ENCODE measurements at regions not wholly inside any gene's neighbourhood (a gene's known extent, or its start where the extent isn't known, plus 50 kb on each side); places are given as distances from the start of the nearest gene placed in this dataset.

GRCh38 chr10:108363576-108363975 lies 1199.1 kb upstream of the SORCS1 start:
- DNase-seq (ENCODE audit: low read depth in 2 of 2): no peak
- Histone ChIP-seq H4K20me1 (ENCODE audit: control insufficient read depth, extremely low read depth, insufficient read depth, low read length) (no peaks in the 10 kb centered on the region), H2AFZ (ENCODE audit: low read length) (no peak overlapping the region), H3K27me3 (ENCODE audit: control insufficient read depth, insufficient read depth, low read length) (no peaks in the 10 kb centered on the region), H3K9ac (ENCODE audit: insufficient read depth, low read length) (no peak overlapping the region), H3K4me3 (replicated peaks in 1 of 4; ENCODE audit: control extremely low read depth in 1 of 4, insufficient read depth in 1 of 4, low read depth in 3 of 4, low read length in 4 of 4) (no peak overlapping the region), H3K9me3 (ENCODE audit: control insufficient read depth, insufficient read depth, low read depth, low read length) (no peaks in the 10 kb centered on the region), H3K79me2 (ENCODE audit: control insufficient read depth, insufficient read depth, low read length) (no peaks in the 10 kb centered on the region), H3K36me3 (ENCODE audit: control insufficient read depth, insufficient read depth, low read length) (no peaks in the 10 kb centered on the region), H3K4me1 (ENCODE audit: control insufficient read depth, extremely low read depth, insufficient read depth, low read length) (no peaks in the 10 kb centered on the region), H3K27ac (ENCODE audit: insufficient read depth, low read length) (no peak overlapping the region), H3K4me2 (ENCODE audit: extremely low read depth, insufficient read depth, low read length) (no peak overlapping the region)
- TF ChIP-seq, protein P1, sequence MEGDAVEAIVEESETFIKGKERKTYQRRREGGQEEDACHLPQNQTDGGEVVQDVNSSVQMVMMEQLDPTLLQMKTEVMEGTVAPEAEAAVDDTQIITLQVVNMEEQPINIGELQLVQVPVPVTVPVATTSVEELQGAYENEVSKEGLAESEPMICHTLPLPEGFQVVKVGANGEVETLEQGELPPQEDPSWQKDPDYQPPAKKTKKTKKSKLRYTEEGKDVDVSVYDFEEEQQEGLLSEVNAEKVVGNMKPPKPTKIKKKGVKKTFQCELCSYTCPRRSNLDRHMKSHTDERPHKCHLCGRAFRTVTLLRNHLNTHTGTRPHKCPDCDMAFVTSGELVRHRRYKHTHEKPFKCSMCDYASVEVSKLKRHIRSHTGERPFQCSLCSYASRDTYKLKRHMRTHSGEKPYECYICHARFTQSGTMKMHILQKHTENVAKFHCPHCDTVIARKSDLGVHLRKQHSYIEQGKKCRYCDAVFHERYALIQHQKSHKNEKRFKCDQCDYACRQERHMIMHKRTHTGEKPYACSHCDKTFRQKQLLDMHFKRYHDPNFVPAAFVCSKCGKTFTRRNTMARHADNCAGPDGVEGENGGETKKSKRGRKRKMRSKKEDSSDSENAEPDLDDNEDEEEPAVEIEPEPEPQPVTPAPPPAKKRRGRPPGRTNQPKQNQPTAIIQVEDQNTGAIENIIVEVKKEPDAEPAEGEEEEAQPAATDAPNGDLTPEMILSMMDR (conservative IDR thresholded peaks at IDR 0.05 in 1 of 2, IDR thresholded peaks at IDR 0.05 in 1 of 2; ENCODE audit: low read depth in 1 of 2, low read length in 2 of 2): no peak
- no peak for TF ChIP-seq EZH2 (IDR thresholded peaks at IDR 0.05; ENCODE audit: low read length, missing control alignments)

GRCh38 chr10:108362961-108363360 lies 1198.5 kb upstream of the SORCS1 start:
- no peaks in the 10 kb centered on the region for H3K79me2 ChIP-seq (ENCODE audit: control insufficient read depth, insufficient read depth, low read length)
- no peaks in the 10 kb centered on the region for H3K4me1 ChIP-seq (ENCODE audit: control insufficient read depth, extremely low read depth, insufficient read depth, low read length)
- no peaks in the 10 kb centered on the region for H3K9me3 ChIP-seq (ENCODE audit: control insufficient read depth, insufficient read depth, low read depth, low read length)
- H3K4me2 ChIP-seq (ENCODE audit: extremely low read depth, insufficient read depth, low read length): no peak overlapping the region
- no peak for DNase-seq (ENCODE audit: low read depth in 2 of 2)
- H4K20me1 ChIP-seq (ENCODE audit: control insufficient read depth, extremely low read depth, insufficient read depth, low read length): no peaks in the 10 kb centered on the region
- no peaks in the 10 kb centered on the region for H3K27me3 ChIP-seq (ENCODE audit: control insufficient read depth, insufficient read depth, low read length)
- H3K4me3 ChIP-seq (replicated peaks in 1 of 4; ENCODE audit: control extremely low read depth in 1 of 4, insufficient read depth in 1 of 4, low read depth in 3 of 4, low read length in 4 of 4): no peak overlapping the region
- no peak overlapping the region for H2AFZ ChIP-seq (ENCODE audit: low read length)
- no peak overlapping the region for H3K9ac ChIP-seq (ENCODE audit: insufficient read depth, low read length)
- no peak for TF ChIP-seq EZH2 (IDR thresholded peaks at IDR 0.05; ENCODE audit: low read length, missing control alignments)
- TF ChIP-seq, protein P1 (conservative IDR thresholded peaks at IDR 0.05 in 1 of 2, IDR thresholded peaks at IDR 0.05 in 1 of 2; ENCODE audit: low read depth in 1 of 2, low read length in 2 of 2): no peak
- no peak overlapping the region for H3K27ac ChIP-seq (ENCODE audit: insufficient read depth, low read length)
- H3K36me3 ChIP-seq (ENCODE audit: control insufficient read depth, insufficient read depth, low read length): no peaks in the 10 kb centered on the region

- H4K20me1 ChIP-seq (ENCODE audit: control insufficient read depth, extremely low read depth, insufficient read depth, low read length): no peaks in the 10 kb centered on the region
- H3K4me1 ChIP-seq (ENCODE audit: control insufficient read depth, extremely low read depth, insufficient read depth, low read length): no peaks in the 10 kb centered on the region
- no peak for DNase-seq (ENCODE audit: low read depth in 2 of 2)
- H3K9ac ChIP-seq (ENCODE audit: insufficient read depth, low read length): no peak overlapping the region
- no peaks in the 10 kb centered on the region for H3K36me3 ChIP-seq (ENCODE audit: control insufficient read depth, insufficient read depth, low read length)
- H3K9me3 ChIP-seq (ENCODE audit: control insufficient read depth, insufficient read depth, low read depth, low read length): no peaks in the 10 kb centered on the region
- no peak overlapping the region for H3K27ac ChIP-seq (ENCODE audit: insufficient read depth, low read length)
- no peak overlapping the region for H2AFZ ChIP-seq (ENCODE audit: low read length)
- no peaks in the 10 kb centered on the region for H3K27me3 ChIP-seq (ENCODE audit: control insufficient read depth, insufficient read depth, low read length)
- H3K79me2 ChIP-seq (ENCODE audit: control insufficient read depth, insufficient read depth, low read length): no peaks in the 10 kb centered on the region
- TF ChIP-seq, protein P1 (conservative IDR thresholded peaks at IDR 0.05 in 1 of 2, IDR thresholded peaks at IDR 0.05 in 1 of 2; ENCODE audit: low read depth in 1 of 2, low read length in 2 of 2): no peak
- TF ChIP-seq EZH2 (IDR thresholded peaks at IDR 0.05; ENCODE audit: low read length, missing control alignments): no peak
- H3K4me3 ChIP-seq (replicated peaks in 1 of 4; ENCODE audit: control extremely low read depth in 1 of 4, insufficient read depth in 1 of 4, low read depth in 3 of 4, low read length in 4 of 4): no peak overlapping the region
- H3K4me2 ChIP-seq (ENCODE audit: extremely low read depth, insufficient read depth, low read length): no peak overlapping the region
These were observed 1197.8 kb upstream of the SORCS1 start for GRCh38 chr10:108362296-108362695.

Data from fibroblast of lung (primary cell).